ENCODE measurements at regions not wholly inside any gene's neighbourhood (a gene's known extent, or its start where the extent isn't known, plus 50 kb on each side); places are given as distances from the start of the nearest gene placed in this dataset.
A peak's percentile ranks its signal among the peaks of the same experiment; 100 is the strongest.

GRCh38 chr9:119639287-119639955 is 270.2 kb upstream of the BRINP1 start:
- no peak for DNase-seq (ENCODE audit: low spot score)

- no peak for DNase-seq (ENCODE audit: low spot score)
Observed at GRCh38 chr9:119634006-119634405, 264.8 kb upstream of the BRINP1 start.

- no peak for DNase-seq (ENCODE audit: low spot score)
Observed at GRCh38 chr9:119611565-119611964, 242.3 kb upstream of the BRINP1 start.

GRCh38 chr9:119609277-119609971 is 240.2 kb upstream of the BRINP1 start:
- no peak for DNase-seq (ENCODE audit: low spot score)

GRCh38 chr9:119601632-119602031 is 232.4 kb upstream of the BRINP1 start:
- no peak for DNase-seq (ENCODE audit: low spot score)

GRCh38 chr9:119597499-119597898 is 228.3 kb upstream of the BRINP1 start:
- no peak for DNase-seq (ENCODE audit: low spot score)

GRCh38 chr9:119596703-119597102 is 227.5 kb upstream of the BRINP1 start:
- DNase-seq (ENCODE audit: low spot score), result no peak

GRCh38 chr9:119588874-119589744 is 219.9 kb upstream of the BRINP1 start:
- DNase-seq (ENCODE audit: low spot score), result no peak

GRCh38 chr9:119577881-119578280 is 208.6 kb upstream of the BRINP1 start:
- DNase-seq (ENCODE audit: low spot score), result no peak

GRCh38 chr9:119559986-119560385 is 190.8 kb upstream of the BRINP1 start:
- DNase-seq (ENCODE audit: low spot score), result no peak

- DNase-seq (ENCODE audit: low spot score), result no peak
Observed at GRCh38 chr9:119559056-119559455, 189.8 kb upstream of the BRINP1 start.

- DNase-seq (ENCODE audit: low spot score), result peak; percentile 41
Observed at GRCh38 chr9:119556129-119556875, 187.1 kb upstream of the BRINP1 start.

- no peak for DNase-seq (ENCODE audit: low spot score)
Observed at GRCh38 chr9:119544492-119544891, 175.3 kb upstream of the BRINP1 start.

GRCh38 chr9:119537138-119537537 is 167.9 kb upstream of the BRINP1 start:
- DNase-seq (ENCODE audit: low spot score), result no peak

- DNase-seq (ENCODE audit: low spot score), result no peak
Observed at GRCh38 chr9:119533504-119533903, 164.3 kb upstream of the BRINP1 start.

- no peak for DNase-seq (ENCODE audit: low spot score)
Observed at GRCh38 chr9:119526698-119527097, 157.5 kb upstream of the BRINP1 start.

GRCh38 chr9:119523508-119523907 is 154.3 kb upstream of the BRINP1 start:
- DNase-seq (ENCODE audit: low spot score), result no peak

GRCh38 chr9:119522381-119522780 is 153.1 kb upstream of the BRINP1 start:
- no peak for DNase-seq (ENCODE audit: low spot score)

- no peak for DNase-seq (ENCODE audit: low spot score)
Observed at GRCh38 chr9:119509291-119509905, 140.2 kb upstream of the BRINP1 start.

GRCh38 chr9:119501374-119501773 is 132.1 kb upstream of the BRINP1 start:
- DNase-seq (ENCODE audit: low spot score), result no peak

GRCh38 chr9:119500072-119500771 is 131.0 kb upstream of the BRINP1 start:
- no peak for DNase-seq (ENCODE audit: low spot score)
